AG04450 (cell line): ENCODE measurements at regions not wholly inside any gene's neighbourhood (a gene's known extent, or its start where the extent isn't known, plus 50 kb on each side); places are given as distances from the start of the nearest gene placed in this dataset.

Experiments used
- CTCF ChIA-PET: fragments of 300-600, 350-600 bp; formaldehyde crosslinking; extraction: SDS; loops from one replicate; lab custom pipeline; 2022; ENCODE audit warnings: antibody characterized with exemption, inconsistent platforms; lab: Charles Lee
- POLR2A ChIA-PET: fragments of 350-600 bp; formaldehyde crosslinking; extraction: SDS; loops from one replicate; lab custom pipeline; 2021; ENCODE audit warnings: antibody characterized with exemption, inconsistent platforms; lab: Yijun Ruan, JAX
- DNase-seq: peaks from one replicate; pipeline ENCODE4 v3.0.0-alpha.2; 2011; ENCODE audit warnings: low read depth, low spot score
- H3K27ac ChIP-seq: one replicate; pipeline ENCODE4 v1.5.1; 2012; ENCODE audit warnings: low read depth, low read length, control low read depth
- H3K27me3 ChIP-seq: one replicate; pipeline ENCODE4 v1.6.0; 2012; ENCODE audit warnings: low read length; ENCODE audit not compliant: control insufficient read depth, insufficient read depth
- H3K4me3 ChIP-seq: 2 replicates; pipeline ENCODE4 v1.5.1; 2011; ENCODE audit warnings: mild to moderate bottlenecking, low read depth, low read length, control low read depth
- H3K9me3 ChIP-seq: 2 replicates; pipeline ENCODE4 v1.5.1; 2012; ENCODE audit warnings: low read length; ENCODE audit not compliant: control insufficient read depth, insufficient read depth
- TF ChIP-seq, protein P1 (sequence below): IDR thresholded peaks from 2 replicates; pipeline ENCODE4 v1.5.1; 2011; ENCODE audit warnings: low read depth, low read length, control low read depth, inconsistent platforms

DNA sequence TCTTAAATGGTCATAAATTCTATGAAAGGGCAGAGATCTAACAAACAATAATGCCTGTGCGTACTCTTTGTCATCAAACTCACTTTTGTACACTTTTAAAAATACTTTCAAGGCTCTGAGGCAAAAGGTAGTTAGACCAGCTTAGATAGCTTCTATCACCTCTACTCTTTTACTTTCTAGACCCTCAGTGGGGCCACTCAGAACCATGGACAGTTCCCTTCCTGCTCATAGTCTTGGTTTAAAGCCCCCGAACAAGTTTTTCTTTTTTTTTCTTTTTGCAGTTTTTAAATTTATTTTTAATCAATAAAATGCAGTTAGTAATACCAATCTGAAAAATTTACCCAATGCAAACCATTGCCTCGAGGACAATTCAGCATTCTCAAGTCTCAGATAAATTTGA, 460.5 kb upstream of the CNKSR2 start:
- CTCF ChIA-PET = no interaction called here
- POLR2A ChIA-PET = no interaction called here
- H3K27me3 ChIP-seq = no peaks in the 10 kb centered on the region
- H3K4me3 ChIP-seq = no peak overlapping the region
- H3K9me3 ChIP-seq = no peaks in the 10 kb centered on the region
- DNase-seq = no peak
- TF ChIP-seq, protein P1, sequence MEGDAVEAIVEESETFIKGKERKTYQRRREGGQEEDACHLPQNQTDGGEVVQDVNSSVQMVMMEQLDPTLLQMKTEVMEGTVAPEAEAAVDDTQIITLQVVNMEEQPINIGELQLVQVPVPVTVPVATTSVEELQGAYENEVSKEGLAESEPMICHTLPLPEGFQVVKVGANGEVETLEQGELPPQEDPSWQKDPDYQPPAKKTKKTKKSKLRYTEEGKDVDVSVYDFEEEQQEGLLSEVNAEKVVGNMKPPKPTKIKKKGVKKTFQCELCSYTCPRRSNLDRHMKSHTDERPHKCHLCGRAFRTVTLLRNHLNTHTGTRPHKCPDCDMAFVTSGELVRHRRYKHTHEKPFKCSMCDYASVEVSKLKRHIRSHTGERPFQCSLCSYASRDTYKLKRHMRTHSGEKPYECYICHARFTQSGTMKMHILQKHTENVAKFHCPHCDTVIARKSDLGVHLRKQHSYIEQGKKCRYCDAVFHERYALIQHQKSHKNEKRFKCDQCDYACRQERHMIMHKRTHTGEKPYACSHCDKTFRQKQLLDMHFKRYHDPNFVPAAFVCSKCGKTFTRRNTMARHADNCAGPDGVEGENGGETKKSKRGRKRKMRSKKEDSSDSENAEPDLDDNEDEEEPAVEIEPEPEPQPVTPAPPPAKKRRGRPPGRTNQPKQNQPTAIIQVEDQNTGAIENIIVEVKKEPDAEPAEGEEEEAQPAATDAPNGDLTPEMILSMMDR = no peak
- H3K27ac ChIP-seq = no peak overlapping the region

DNA sequence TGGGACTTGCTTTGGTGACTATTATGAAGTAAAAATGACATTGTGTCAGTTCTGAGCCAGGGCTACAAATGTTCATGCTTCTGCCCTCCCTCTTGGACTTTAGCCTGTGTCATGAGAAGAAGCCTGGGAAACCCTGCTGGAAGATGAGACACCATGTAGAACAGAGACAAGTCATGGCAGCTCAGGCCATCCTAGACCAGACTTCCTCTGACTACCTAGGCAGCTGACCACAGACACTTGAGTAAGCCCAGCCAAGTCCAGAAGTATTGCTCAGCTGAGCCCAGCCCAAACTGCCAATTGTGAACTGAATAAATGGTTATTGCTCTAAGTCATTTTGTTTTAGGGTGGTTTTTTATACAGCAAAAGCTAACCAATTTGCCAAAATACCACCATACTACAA, 467.6 kb upstream of the CNKSR2 start:
- H3K27ac ChIP-seq = no peak overlapping the region
- CTCF ChIA-PET = no interaction called here
- no peak overlapping the region for H3K4me3 ChIP-seq
- no peaks in the 10 kb centered on the region for H3K9me3 ChIP-seq
- TF ChIP-seq, protein P1 = no peak
- DNase-seq = no peak
- POLR2A ChIA-PET = no interaction called here
- H3K27me3 ChIP-seq = no peaks in the 10 kb centered on the region

DNA sequence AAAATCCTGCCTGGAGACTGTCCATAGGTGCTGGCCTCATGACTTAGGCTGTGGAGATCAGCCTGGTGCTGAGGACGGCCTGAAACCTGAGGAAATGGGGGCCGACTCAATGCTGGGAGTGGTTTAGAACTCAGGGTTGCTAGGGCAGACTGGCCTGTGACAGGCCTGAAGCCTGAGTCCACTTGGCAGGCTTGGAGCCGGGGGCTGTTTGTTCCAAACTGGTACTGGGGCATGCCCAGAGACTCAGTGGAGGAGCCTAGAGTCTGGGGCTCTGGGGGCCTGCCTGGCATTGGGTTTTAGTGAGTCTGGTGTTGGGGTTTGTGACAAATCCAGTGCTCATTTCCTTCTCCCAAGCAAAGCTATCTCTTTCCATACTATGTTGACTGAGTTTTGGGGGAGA, 489.7 kb upstream of the CNKSR2 start:
- no peak for DNase-seq
- CTCF ChIA-PET = no interaction called here
- H3K27ac ChIP-seq = no peak overlapping the region
- H3K9me3 ChIP-seq = no peaks in the 10 kb centered on the region; the same call in 1 of the 2 replicates
- H3K27me3 ChIP-seq = no peaks in the 10 kb centered on the region
- POLR2A ChIA-PET = no interaction called here
- no peak overlapping the region for H3K4me3 ChIP-seq
- TF ChIP-seq, protein P1 = no peak

DNA sequence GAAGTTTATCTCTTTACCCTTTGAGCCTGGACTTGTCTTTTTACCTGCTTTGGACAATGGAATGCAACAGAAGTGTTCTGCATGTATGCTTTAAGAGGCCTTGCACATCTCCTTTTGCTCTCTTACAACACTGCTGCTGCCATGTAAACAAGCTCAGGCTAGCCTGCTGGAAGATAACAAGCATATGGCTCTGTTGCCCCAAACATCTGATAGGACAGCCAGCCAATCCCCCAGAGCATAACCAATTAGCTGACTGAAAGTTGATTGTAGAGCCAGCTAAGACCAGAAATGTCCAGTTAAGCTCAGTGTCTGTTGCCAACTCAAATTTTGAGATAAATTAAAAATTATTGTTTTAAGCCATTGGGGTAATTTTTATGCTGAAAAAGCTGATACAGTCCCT, 510.6 kb upstream of the CNKSR2 start:
- H3K27me3 ChIP-seq = no peaks in the 10 kb centered on the region
- ChIA-PET CTCF (no interaction called here), POLR2A (no interaction called here)
- TF ChIP-seq, protein P1 = no peak
- peaks cover 4% of the 10 kb centered on the region; the same call in 1 of the 2 replicates for H3K9me3 ChIP-seq
- no peak overlapping the region for H3K4me3 ChIP-seq
- DNase-seq = no peak
- H3K27ac ChIP-seq = no peak overlapping the region

DNA sequence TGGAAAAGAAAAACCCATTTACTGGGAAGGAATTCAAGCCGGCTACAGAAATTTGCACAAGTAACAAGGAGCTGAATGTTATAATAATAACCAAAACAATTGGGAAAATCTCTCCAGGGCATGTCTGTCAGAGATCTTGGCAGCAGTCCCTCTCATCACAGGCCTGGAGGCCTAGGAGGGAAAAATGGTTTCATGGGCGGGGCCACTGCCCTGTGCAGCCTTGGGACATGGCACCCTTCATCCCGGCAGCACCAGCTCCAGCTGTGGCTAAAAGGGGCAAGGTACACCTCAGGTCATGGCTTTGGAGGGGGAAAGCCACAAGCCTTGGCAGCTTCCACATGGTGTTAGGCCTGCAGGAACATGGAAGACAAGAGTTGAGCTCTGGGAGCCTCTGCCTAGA, 513.1 kb upstream of the CNKSR2 start:
- no peaks in the 10 kb centered on the region for H3K27me3 ChIP-seq
- TF ChIP-seq, protein P1 = no peak
- DNase-seq = no peak
- no peak overlapping the region for H3K27ac ChIP-seq
- ChIA-PET CTCF (no interaction called here), POLR2A (no interaction called here)
- peaks cover 4% of the 10 kb centered on the region; the same call in 1 of the 2 replicates for H3K9me3 ChIP-seq
- H3K4me3 ChIP-seq = no peak overlapping the region
